Panc1 (cell line): ENCODE measurements at regions not wholly inside any gene's neighbourhood (a gene's known extent, or its start where the extent isn't known, plus 50 kb on each side); places are given as distances from the start of the nearest gene placed in this dataset.

Experiments used
- ATAC-seq: fragments of 200-7000 bp; cut with Tn5 transposase; 2 replicates; pipeline ENCODE4 v1.9.1; 2020; ENCODE audit warnings: mild to moderate bottlenecking, moderate library complexity
- BruUV-seq: library from RNA; stranded (reverse); fragments of 400-500 nt; replicated peaks from 2 replicates; lab custom pipeline; 2021; lab: Mats Ljungman, UMichigan
- CTCF ChIA-PET: fragments of 300-600 bp; sonication (Branson Sonifier 250); formaldehyde crosslinking; loops from one replicate; lab custom pipeline; 2022; ENCODE audit warnings: antibody characterized with exemption; lab: Charles Lee
- POLR2A ChIA-PET: fragments of 300-600 bp; sonication (Branson Sonifier 250); formaldehyde crosslinking; loops from one replicate; lab custom pipeline; 2022; ENCODE audit warnings: antibody characterized with exemption; lab: Charles Lee
- DNase-seq: peaks from one replicate; pipeline ENCODE4 v3.0.0-alpha.2; 2010; ENCODE audit warnings: low read depth, low spot score
- H3K27ac ChIP-seq: 2 replicates; pipeline ENCODE4 v1.5.1; 2011; ENCODE audit warnings: mild to moderate bottlenecking, low read length, inconsistent platforms
- H3K27me3 ChIP-seq: fragments of 200-500 bp; sonication (Bioruptor generic); 2 replicates; pipeline ENCODE4 v1.6.0; 2014; ENCODE audit warnings: low read length, inconsistent platforms; ENCODE audit not compliant: control insufficient read depth, insufficient read depth
- H3K36me3 ChIP-seq: fragments of 200-500 bp; sonication (Bioruptor generic); 2 replicates; pipeline ENCODE4 v1.5.1; 2014; ENCODE audit warnings: inconsistent platforms, mild to moderate bottlenecking, low read length, moderate library complexity; ENCODE audit not compliant: control insufficient read depth, insufficient read depth
- H3K4me1 ChIP-seq: 2 replicates; pipeline ENCODE4 v1.5.1; 2011; ENCODE audit warnings: inconsistent platforms, mild to moderate bottlenecking, low read length, moderate library complexity; ENCODE audit not compliant: control insufficient read depth, insufficient read depth
- H3K4me3 ChIP-seq, 2 experiments: 2 replicates each; pipeline ENCODE4 v1.5.1; 2011 to 2012; ENCODE audit warnings: low read depth in 2 of 2, low read length in 2 of 2, mild to moderate bottlenecking in 2 of 2, inconsistent platforms in 1 of 2, moderate library complexity in 1 of 2
- H3K9me3 ChIP-seq: fragments of 200-500 bp; sonication (Bioruptor generic); 2 replicates; pipeline ENCODE4 v1.5.1; 2014; ENCODE audit warnings: low read depth, mild to moderate bottlenecking, inconsistent platforms, low read length, moderate library complexity; ENCODE audit not compliant: control insufficient read depth, insufficient read depth
- POLR2AphosphoS5 ChIP-seq: IDR thresholded peaks from 2 replicates; pipeline ENCODE4 v1.6.1; 2012; ENCODE audit warnings: mild to moderate bottlenecking, low read depth, low read length, moderate library complexity
- SIN3A ChIP-seq: IDR thresholded peaks from 2 replicates; pipeline ENCODE4 v1.6.1; 2012; ENCODE audit warnings: low read depth, mild to moderate bottlenecking, low read length, moderate library complexity, borderline replicate concordance; ENCODE audit not compliant: insufficient read depth
- TCF7L2 ChIP-seq: IDR thresholded peaks from 2 replicates; pipeline ENCODE4 v1.6.1; 2011; ENCODE audit warnings: mild to moderate bottlenecking, low read depth, low read length, inconsistent platforms
- in situ Hi-C: cut with HindIII; loops from 2 replicates; pipeline ENCODE4 v1.10.0; 2016; ENCODE audit warnings: low sequenced_read_pairs, low pct_unique_long_range_greater_than_20kb
- intact Hi-C: fragments of 100-400 bp; cut with micrococcal nuclease; formaldehyde crosslinking; loops from one replicate; pipeline ENCODE4 v1.10.0; 2022; ENCODE audit not compliant: unreplicated experiment
- TF ChIP-seq, protein P1 (sequence below): fragments of 450-650 bp; IDR thresholded peaks from 2 replicates; pipeline ENCODE4 v1.5.1; 2017; ENCODE audit warnings: mild to moderate bottlenecking
- TF ChIP-seq, protein P2 (sequence below), 2 experiments: IDR thresholded peaks; 2 replicates each; pipeline ENCODE4 v1.6.1; 2011 to 2012; ENCODE audit warnings: low read depth in 2 of 2, control low read depth in 1 of 2, low read length in 1 of 2, mild to moderate bottlenecking in 1 of 2, moderate library complexity in 1 of 2; ENCODE audit not compliant: insufficient read depth in 1 of 2

DNA sequence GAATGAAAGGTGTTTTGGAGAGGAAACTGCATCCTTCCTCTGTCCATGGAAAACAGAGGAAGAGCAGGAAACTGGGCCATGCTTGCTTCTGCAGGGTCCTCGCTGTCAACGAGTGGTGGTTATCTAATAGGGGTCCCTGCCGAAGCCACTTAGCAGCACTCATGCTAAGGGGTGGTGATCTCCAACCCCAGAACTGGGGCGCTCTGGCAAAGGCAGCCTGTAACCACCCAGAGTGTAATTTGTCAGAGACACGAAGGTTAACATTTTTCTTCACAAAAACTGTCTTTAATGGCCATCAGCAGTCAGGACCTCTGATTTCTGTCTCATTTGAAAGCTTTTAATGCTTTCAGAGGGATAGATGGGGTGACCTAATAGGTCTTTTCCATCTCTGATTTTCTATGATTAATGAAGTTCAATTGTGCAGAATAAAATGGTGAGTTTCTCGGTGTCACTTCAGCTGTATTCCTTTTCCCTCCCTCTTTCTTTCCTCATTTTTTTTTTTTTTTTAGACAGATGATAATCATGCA, 231.3 kb upstream of the CELF4 start:
- no peaks in the 10 kb centered on the region for H3K27me3 ChIP-seq
- no peaks in the 10 kb centered on the region; the same call in 1 of the 2 replicates for H3K36me3 ChIP-seq
- CTCF ChIA-PET, result no interaction called here
- POLR2A ChIA-PET, result no interaction called here
- no peaks in the 10 kb centered on the region for H3K4me1 ChIP-seq
- intact Hi-C loops, result no loop called here
- no peak for DNase-seq
- in situ Hi-C loops, result no loop called here
- no peak overlapping the region for H3K27ac ChIP-seq
- H3K9me3 ChIP-seq, result no peaks in the 10 kb centered on the region
- BruUV-seq, result no TSS peak
- ATAC-seq, result no peak
- TF ChIP-seq, protein P1, sequence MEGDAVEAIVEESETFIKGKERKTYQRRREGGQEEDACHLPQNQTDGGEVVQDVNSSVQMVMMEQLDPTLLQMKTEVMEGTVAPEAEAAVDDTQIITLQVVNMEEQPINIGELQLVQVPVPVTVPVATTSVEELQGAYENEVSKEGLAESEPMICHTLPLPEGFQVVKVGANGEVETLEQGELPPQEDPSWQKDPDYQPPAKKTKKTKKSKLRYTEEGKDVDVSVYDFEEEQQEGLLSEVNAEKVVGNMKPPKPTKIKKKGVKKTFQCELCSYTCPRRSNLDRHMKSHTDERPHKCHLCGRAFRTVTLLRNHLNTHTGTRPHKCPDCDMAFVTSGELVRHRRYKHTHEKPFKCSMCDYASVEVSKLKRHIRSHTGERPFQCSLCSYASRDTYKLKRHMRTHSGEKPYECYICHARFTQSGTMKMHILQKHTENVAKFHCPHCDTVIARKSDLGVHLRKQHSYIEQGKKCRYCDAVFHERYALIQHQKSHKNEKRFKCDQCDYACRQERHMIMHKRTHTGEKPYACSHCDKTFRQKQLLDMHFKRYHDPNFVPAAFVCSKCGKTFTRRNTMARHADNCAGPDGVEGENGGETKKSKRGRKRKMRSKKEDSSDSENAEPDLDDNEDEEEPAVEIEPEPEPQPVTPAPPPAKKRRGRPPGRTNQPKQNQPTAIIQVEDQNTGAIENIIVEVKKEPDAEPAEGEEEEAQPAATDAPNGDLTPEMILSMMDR, result no peak
- no peak for TF ChIP-seq TCF7L2
- TF ChIP-seq, protein P2, sequence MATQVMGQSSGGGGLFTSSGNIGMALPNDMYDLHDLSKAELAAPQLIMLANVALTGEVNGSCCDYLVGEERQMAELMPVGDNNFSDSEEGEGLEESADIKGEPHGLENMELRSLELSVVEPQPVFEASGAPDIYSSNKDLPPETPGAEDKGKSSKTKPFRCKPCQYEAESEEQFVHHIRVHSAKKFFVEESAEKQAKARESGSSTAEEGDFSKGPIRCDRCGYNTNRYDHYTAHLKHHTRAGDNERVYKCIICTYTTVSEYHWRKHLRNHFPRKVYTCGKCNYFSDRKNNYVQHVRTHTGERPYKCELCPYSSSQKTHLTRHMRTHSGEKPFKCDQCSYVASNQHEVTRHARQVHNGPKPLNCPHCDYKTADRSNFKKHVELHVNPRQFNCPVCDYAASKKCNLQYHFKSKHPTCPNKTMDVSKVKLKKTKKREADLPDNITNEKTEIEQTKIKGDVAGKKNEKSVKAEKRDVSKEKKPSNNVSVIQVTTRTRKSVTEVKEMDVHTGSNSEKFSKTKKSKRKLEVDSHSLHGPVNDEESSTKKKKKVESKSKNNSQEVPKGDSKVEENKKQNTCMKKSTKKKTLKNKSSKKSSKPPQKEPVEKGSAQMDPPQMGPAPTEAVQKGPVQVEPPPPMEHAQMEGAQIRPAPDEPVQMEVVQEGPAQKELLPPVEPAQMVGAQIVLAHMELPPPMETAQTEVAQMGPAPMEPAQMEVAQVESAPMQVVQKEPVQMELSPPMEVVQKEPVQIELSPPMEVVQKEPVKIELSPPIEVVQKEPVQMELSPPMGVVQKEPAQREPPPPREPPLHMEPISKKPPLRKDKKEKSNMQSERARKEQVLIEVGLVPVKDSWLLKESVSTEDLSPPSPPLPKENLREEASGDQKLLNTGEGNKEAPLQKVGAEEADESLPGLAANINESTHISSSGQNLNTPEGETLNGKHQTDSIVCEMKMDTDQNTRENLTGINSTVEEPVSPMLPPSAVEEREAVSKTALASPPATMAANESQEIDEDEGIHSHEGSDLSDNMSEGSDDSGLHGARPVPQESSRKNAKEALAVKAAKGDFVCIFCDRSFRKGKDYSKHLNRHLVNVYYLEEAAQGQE (IDR thresholded peaks at IDR 0.05; ENCODE audit: insufficient read depth in 1 of 2, low read depth in 2 of 2, low read length in 1 of 2), result no peak
- TF ChIP-seq SIN3A, result no peak
- TF ChIP-seq POLR2AphosphoS5, result no peak
- H3K4me3 ChIP-seq, result no peak overlapping the region

DNA sequence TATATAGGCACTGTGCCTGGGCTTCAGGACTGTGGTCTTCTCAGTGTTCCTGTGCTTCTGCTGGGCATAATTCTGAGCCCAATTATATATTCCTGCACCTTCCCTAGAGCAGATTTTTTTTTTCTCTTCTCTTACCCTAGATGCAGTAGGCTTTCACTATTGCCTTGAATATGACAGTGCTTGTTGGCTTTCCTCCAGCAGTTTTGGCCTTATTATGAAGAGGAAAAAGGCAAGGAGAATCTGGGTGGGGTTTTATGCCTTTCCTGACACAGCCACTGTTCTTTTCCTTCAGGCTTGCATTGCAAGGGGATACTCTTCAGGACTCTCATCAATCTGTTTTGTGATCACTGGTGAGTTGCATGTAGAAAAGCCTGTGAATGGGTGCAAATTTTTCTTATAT, 221.9 kb upstream of the CELF4 start:
- no peaks in the 10 kb centered on the region for H3K9me3 ChIP-seq
- no peak overlapping the region for H3K4me3 ChIP-seq
- DNase-seq, result no peak
- ChIA-PET CTCF (no interaction called here), POLR2A (no interaction called here)
- H3K4me1 ChIP-seq, result no peaks in the 10 kb centered on the region
- intact Hi-C loops, result no loop called here
- no peak overlapping the region for H3K27ac ChIP-seq
- no peak for ATAC-seq
- in situ Hi-C loops, result no loop called here
- TF ChIP-seq, protein P1, result no peak
- TF ChIP-seq SIN3A, result no peak
- no peak for TF ChIP-seq POLR2AphosphoS5
- no peak for TF ChIP-seq TCF7L2
- TF ChIP-seq, protein P2 (IDR thresholded peaks at IDR 0.05; ENCODE audit: insufficient read depth in 1 of 2, low read depth in 2 of 2, low read length in 1 of 2), result no peak
- no peaks in the 10 kb centered on the region for H3K27me3 ChIP-seq
- no peaks in the 10 kb centered on the region for H3K36me3 ChIP-seq
- BruUV-seq, result no TSS peak
